Spleen (tissue), 7 donors: ENCODE measurements at regions not wholly inside any gene's neighbourhood (a gene's known extent, or its start where the extent isn't known, plus 50 kb on each side); places are given as distances from the start of the nearest gene placed in this dataset.

ENCODE experiments used
- CTCF ChIP-seq, 11 experiments: fragments of 200-600 bp in 7 of 11; fragments of 450-650 bp in 4 of 11; sonication (generic) in 4 of 11; IDR thresholded peaks in 8 of 11; conservative IDR thresholded peaks in 3 of 11; 1 replicate in 7 of 11; 2 replicates in 4 of 11; pipeline versions ENCODE4 v1.4.0 to v1.8.0; 2016 to 2021; ENCODE audit warnings: antibody characterized with exemption in 11 of 11, inconsistent platforms in 4 of 11, mild to moderate bottlenecking in 1 of 11
- POLR2AphosphoS5 ChIP-seq, 3 donors: sonication (generic); formaldehyde crosslinking; IDR thresholded peaks; one replicate each; pipeline ENCODE4 v1.5.1; 2017; ENCODE audit warnings: antibody characterized with exemption in 3 of 3
- donor health status: DM: no; HTN: no; CAD: no; lungs with moderate emphysema.
- donor health status: DM: no; HTN: no; CAD: no.
- donor health status: DM: no; HTN: no; CAD: no.

GRCh38 chr9:135372501-135373008, 107.0 kb upstream of the PPP1R26 start:
- no peak for TF ChIP-seq CTCF (IDR thresholded peaks at IDR 0.05 in 8 of 11, conservative IDR thresholded peaks at IDR 0.05 in 3 of 11)
- no peak for TF ChIP-seq POLR2AphosphoS5 (IDR thresholded peaks at IDR 0.05)
